ENCODE measurements at regions not wholly inside any gene's neighbourhood (a gene's known extent, or its start where the extent isn't known, plus 50 kb on each side); places are given as distances from the start of the nearest gene placed in this dataset.
A peak's percentile ranks its signal among the peaks of the same experiment; 100 is the strongest.

DNA sequence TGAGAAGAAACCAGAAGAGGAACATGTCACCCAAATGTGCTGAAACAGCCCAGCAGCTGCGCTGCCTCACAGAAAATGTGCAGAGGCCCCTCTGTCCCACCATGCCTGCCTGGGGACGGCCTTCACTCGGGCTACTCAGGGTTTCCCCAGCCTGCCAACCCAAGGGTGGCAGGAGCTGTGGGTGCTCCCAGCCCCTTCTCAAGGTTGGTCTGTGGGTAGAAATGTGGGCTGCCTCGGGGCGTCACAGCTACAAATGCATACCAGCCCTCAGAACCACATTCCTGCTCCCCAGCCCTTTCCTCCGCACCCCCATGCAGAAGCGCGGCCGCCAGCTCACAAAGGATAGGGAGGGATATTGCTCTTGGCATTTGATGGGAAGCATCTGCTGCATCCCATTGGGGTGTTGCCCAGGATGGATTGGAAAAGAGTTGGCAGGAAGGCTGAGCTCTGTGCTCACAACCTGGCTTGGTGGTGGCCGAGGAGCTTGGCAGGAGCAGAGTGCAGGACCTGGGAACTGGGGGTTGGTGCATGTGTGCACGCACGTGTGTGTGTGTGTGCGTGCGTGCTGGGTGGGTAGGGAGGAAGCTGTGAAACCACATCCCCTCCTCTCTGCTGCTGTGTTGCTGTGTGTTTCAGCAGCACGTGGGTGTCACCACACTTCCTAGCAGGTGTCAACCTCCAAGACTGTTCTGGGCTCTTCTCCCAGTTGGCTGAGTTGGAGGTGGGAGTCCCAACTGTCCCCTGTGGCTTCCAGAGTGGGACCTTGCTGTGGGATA, 304.4 kb downstream of the SEC14L1 start:
- Histone ChIP-seq H3K4me3 (replicated peaks; ENCODE audit: low read depth, low read length) (peak overlapping the region; percentile 44), H3K27me3 (replicated peaks; ENCODE audit: control insufficient read depth, insufficient read depth, low read length) (no peaks in the 10 kb centered on the region), H3K36me3 (ENCODE audit: control insufficient read depth, insufficient read depth, low read length) (no peaks in the 10 kb centered on the region)
- peak; percentile 82 for DNase-seq (ENCODE audit: extremely low read depth, insufficient read length)
- TF ChIP-seq, protein P1, sequence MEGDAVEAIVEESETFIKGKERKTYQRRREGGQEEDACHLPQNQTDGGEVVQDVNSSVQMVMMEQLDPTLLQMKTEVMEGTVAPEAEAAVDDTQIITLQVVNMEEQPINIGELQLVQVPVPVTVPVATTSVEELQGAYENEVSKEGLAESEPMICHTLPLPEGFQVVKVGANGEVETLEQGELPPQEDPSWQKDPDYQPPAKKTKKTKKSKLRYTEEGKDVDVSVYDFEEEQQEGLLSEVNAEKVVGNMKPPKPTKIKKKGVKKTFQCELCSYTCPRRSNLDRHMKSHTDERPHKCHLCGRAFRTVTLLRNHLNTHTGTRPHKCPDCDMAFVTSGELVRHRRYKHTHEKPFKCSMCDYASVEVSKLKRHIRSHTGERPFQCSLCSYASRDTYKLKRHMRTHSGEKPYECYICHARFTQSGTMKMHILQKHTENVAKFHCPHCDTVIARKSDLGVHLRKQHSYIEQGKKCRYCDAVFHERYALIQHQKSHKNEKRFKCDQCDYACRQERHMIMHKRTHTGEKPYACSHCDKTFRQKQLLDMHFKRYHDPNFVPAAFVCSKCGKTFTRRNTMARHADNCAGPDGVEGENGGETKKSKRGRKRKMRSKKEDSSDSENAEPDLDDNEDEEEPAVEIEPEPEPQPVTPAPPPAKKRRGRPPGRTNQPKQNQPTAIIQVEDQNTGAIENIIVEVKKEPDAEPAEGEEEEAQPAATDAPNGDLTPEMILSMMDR (IDR thresholded peaks at IDR 0.05; ENCODE audit: insufficient read depth, low read length, poor library complexity, severe bottlenecking), result no peak

DNA sequence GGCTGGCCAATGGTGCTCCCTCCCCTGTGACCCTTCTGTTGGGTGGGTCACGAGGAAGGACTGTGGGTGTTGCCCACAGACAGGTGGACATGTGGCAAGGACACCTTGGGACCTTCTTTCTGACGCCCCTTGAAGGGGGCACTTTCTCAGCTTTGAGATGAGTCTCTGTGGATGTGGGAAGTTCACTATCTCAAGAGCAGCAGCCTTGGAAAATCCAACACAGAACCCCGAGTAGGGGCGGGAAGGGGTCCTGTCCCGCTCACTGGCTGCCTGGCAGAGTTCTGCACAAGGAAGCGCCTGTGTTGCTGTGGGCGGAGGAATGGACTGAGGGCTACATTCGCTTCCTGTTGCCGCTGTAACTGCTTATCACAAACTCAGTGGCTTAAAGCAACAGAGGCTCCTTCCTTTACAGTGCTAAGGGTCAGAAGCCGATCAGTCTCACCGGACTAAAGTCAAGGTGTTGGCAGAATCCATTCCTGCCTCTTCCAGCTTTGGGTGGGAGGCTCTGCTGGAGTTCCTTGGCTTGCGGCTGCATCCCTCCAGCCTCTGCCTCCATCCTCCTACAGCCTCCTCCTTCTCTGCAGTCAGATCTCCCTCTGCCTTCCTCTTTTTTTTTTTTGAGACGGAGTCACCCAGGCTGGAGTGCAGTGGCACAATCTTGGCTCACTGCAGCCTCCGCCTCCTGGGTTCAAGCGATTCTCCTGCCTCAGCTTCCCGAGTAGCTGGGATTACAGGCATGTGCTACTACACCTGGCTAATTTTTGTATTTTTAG, 305.2 kb downstream of the SEC14L1 start:
- Histone ChIP-seq H3K27me3 (replicated peaks; ENCODE audit: control insufficient read depth, insufficient read depth, low read length) (no peaks in the 10 kb centered on the region), H3K4me3 (replicated peaks; ENCODE audit: low read depth, low read length) (peak overlapping the region; percentile 44), H3K36me3 (ENCODE audit: control insufficient read depth, insufficient read depth, low read length) (no peaks in the 10 kb centered on the region)
- DNase-seq (ENCODE audit: extremely low read depth, insufficient read length), result peak; percentile 80
- TF ChIP-seq, protein P1 (IDR thresholded peaks at IDR 0.05; ENCODE audit: insufficient read depth, low read length, poor library complexity, severe bottlenecking), result no peak

DNA sequence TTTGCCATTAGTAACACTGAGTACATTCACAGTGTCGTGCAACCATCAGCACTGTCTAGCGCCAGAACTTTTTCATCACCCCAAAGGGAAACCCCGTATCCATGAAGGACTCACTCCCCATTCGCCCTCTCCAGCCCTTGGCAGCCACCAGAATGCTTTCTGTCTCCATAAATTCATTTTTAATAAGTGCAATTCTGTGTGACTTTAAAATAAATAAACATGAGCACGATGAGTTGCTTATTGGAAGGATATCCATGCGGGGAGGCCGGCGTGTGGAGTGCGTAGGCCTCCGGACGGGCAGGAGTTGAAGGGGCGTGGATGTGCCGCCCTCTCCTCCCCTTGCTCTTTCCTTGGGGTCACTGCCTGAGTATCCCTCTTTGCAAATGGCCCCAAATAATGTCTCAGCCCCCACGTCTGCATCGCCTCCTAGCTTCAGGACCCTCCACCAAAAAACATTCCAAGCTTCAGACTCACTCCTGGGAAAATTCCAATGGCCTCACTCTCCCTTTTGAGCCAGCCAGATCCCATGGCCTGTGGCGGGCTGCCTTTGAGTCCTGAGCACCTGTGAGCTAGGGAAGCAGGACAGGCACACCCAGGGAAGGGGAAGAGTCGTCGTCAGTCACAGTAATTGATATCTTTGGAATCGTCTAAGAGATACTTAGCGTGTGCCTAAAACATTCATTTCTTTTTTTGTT, 306.3 kb downstream of the SEC14L1 start:
- H3K36me3 ChIP-seq (ENCODE audit: control insufficient read depth, insufficient read depth, low read length), result no peaks in the 10 kb centered on the region
- DNase-seq (ENCODE audit: extremely low read depth, insufficient read length), result no peak
- TF ChIP-seq, protein P1 (IDR thresholded peaks at IDR 0.05; ENCODE audit: insufficient read depth, low read length, poor library complexity, severe bottlenecking), result no peak
- H3K27me3 ChIP-seq (replicated peaks; ENCODE audit: control insufficient read depth, insufficient read depth, low read length), result no peaks in the 10 kb centered on the region
- no peak overlapping the region; the same call in 1 of the 2 replicates for H3K4me3 ChIP-seq (replicated peaks; ENCODE audit: low read depth, low read length)

DNA sequence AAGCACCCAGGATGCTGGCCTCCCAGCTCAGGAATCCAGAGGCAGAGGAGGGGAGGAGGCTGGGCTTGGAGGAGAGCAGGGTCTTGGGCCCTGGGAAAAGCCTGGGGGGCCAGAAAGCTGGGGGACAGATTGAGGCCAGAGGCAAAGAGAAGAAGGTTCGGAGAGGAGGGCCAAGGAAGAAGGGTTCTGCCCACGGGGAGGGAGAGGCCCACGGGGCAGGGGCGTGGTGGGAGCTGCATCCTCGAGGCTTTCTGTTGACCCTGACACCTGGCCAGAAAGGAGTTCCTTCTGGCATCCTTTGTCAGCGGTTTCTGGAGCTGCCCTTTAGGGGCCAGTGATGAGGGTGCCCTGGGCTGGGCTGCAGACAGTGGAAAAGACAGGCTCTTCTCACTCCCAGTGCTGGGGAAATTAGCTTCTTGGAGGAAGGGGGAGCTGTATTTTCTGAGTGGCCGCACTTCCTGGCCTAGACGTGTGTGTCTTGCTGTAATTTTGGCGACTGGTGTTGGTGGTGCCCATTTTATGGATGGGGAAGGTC, 308.7 kb downstream of the SEC14L1 start:
- Histone ChIP-seq H3K27me3 (replicated peaks; ENCODE audit: control insufficient read depth, insufficient read depth, low read length) (no peaks in the 10 kb centered on the region), H3K4me3 (replicated peaks; ENCODE audit: low read depth, low read length) (peak overlapping the region; percentile 90), H3K36me3 (ENCODE audit: control insufficient read depth, insufficient read depth, low read length) (no peaks in the 10 kb centered on the region)
- DNase-seq (ENCODE audit: extremely low read depth, insufficient read length), result no peak
- TF ChIP-seq, protein P1 (IDR thresholded peaks at IDR 0.05; ENCODE audit: insufficient read depth, low read length, poor library complexity, severe bottlenecking), result no peak

DNA sequence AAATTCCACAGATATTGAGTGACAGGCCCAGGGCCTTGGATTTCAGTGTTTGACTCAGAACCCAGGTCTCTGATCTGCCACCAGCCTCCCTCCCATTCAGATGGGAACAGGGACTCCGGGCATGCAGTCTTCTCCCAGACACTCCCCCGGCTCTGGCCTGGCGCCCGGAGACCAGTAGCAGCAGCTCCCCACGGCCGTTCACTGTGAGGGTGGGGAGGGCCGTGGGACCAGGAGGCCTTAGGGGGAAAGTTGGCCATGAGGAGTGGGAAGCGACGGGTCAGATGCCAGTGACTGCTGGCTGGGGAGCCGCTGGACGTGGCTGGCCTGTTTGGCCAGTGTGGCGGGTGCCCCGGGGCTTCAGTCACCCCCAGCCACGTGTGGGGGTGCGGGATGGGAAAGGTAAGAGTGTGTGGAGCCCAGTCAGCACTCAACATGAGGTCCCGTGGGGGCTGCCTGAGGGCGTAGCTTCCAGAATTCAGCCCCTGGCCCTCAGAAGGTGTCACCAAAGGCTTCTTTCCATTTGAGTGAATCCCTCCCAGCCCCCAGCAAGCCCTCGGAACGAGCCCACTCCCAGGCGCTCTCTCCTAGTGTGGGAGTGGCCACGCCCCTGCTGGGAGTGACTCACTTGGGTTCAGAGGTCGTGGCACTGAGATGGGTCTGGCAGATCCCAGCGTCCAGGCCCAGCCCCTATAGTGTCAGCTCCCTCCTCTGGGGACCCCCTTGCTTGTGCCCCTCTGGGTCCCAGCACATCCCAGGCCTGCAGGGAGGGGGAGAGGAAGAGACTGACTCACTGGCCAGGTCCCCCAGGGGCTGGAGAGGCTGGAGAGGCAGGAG, 309.4 kb downstream of the SEC14L1 start:
- Histone ChIP-seq H3K36me3 (ENCODE audit: control insufficient read depth, insufficient read depth, low read length) (no peaks in the 10 kb centered on the region), H3K27me3 (replicated peaks; ENCODE audit: control insufficient read depth, insufficient read depth, low read length) (no peaks in the 10 kb centered on the region), H3K4me3 (replicated peaks; ENCODE audit: low read depth, low read length) (peak overlapping the region; percentile 90)
- DNase-seq (ENCODE audit: extremely low read depth, insufficient read length), result no peak
- TF ChIP-seq, protein P1 (IDR thresholded peaks at IDR 0.05; ENCODE audit: insufficient read depth, low read length, poor library complexity, severe bottlenecking), result no peak

Data from GM06990 (cell line).